Right lobe of liver (tissue), 4 donors: ENCODE measurements at regions not wholly inside any gene's neighbourhood (a gene's known extent, or its start where the extent isn't known, plus 50 kb on each side); places are given as distances from the start of the nearest gene placed in this dataset.

Experiments
- CTCF ChIP-seq, 4 donors: fragments of 200-600 bp in 3 of 4; fragments of 450-650 bp in 1 of 4; IDR thresholded peaks; one replicate each; pipeline versions ENCODE4 v1.5.1 to v1.8.0; 2016 to 2022; ENCODE audit warnings: antibody characterized with exemption in 4 of 4, mild to moderate bottlenecking in 2 of 4
- POLR2A ChIP-seq: fragments of 450-650 bp; IDR thresholded peaks from one replicate; pipeline ENCODE4 v1.6.1; 2017; ENCODE audit warnings: antibody characterized with exemption, mild to moderate bottlenecking
- donor health status: DM: no; HTN: no; CAD: no.
- donor health status: DM: no; HTN: no; CAD: no.
- donor health status: DM: no; HTN: yes; CAD: no.

DNA sequence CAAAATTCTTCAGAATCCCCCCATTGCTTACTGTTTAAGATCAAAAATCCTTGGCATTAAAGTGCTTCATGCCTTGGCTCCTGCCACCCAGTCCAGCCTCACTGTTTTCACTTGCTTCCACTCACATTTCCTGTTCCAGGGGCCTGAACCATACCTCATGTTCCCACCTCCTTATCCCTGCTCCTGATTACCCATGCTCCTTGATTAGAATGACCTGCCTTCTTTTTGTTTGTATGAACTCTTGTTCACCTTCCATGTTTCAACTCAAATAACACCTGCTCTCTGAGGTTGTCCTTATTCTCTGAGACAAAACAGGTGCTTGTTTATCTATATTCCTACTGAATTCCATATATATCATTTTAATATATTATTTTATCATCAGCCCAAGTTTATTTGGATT is 77.1 kb upstream of the VSTM2A start:
- TF ChIP-seq POLR2A (no peak), CTCF (IDR thresholded peaks at IDR 0.05) (no peak)
